Gastrocnemius medialis (tissue), 4 donors: ENCODE measurements at regions not wholly inside any gene's neighbourhood (a gene's known extent, or its start where the extent isn't known, plus 50 kb on each side); places are given as distances from the start of the nearest gene placed in this dataset.
A peak's percentile ranks its signal among the peaks of the same experiment; 100 is the strongest.
"Not testable (repeated sequence)": the region's sequence is repeated elsewhere in the genome, so short reads cannot be mapped to it uniquely, and the experiment has no call there.

Experiments used
- ATAC-seq, 2 donors: fragments of 150-250 bp; one replicate each; pipeline ENCODE4 v1.9.1; 2016
- DNase-seq, 2 donors: peaks; one replicate each; pipeline ENCODE4 v3.0.0-alpha.2; 2019
- H3K27ac ChIP-seq, 4 donors: fragments of 200-600 bp; sonication (generic); 1 replicate in 1 of 4; 2 replicates in 3 of 4; pipeline ENCODE4 v1.5.1; 2016 to 2018; ENCODE audit warnings: mild to moderate bottlenecking in 2 of 4, moderate library complexity in 1 of 4
- H3K27me3 ChIP-seq, 3 donors: fragments of 200-600 bp; sonication (generic) in 2 of 3; 1 replicate in 1 of 3; 2 replicates in 2 of 3; pipeline versions ENCODE4 v1.5.1 to v1.6.0; 2016 to 2019; ENCODE audit warnings: mild to moderate bottlenecking in 1 of 3, moderate library complexity in 1 of 3
- H3K36me3 ChIP-seq, 2 donors: fragments of 200-600 bp; sonication (generic) in 1 of 2; one replicate each; pipeline ENCODE4 v1.5.1; 2017 to 2018
- H3K4me1 ChIP-seq, 2 donors: fragments of 200-600 bp; sonication (generic) in 1 of 2; one replicate each; pipeline ENCODE4 v1.5.1; 2016 to 2017; ENCODE audit warnings: mild to moderate bottlenecking in 2 of 2
- H3K4me3 ChIP-seq, 4 donors: fragments of 200-600 bp; sonication (generic) in 3 of 4; 1 replicate in 1 of 4; 2 replicates in 3 of 4; pipeline ENCODE4 v1.5.1; 2016 to 2019; ENCODE audit warnings: mild to moderate bottlenecking in 2 of 4
- H3K9me3 ChIP-seq, 3 donors: fragments of 200-600 bp; sonication (generic) in 2 of 3; 1 replicate in 1 of 3; 2 replicates in 2 of 3; pipeline ENCODE4 v1.5.1; 2016 to 2019
- CTCF ChIP-seq, 5 experiments: fragments of 450-650 bp in 3 of 5; fragments of 200-600 bp in 2 of 5; sonication (generic) in 2 of 5; IDR thresholded peaks in 4 of 5; conservative IDR thresholded peaks in 1 of 5; 1 replicate in 4 of 5; 2 replicates in 1 of 5; pipeline ENCODE4 v1.5.1; 2016 to 2019; ENCODE audit warnings: antibody characterized with exemption in 5 of 5, mild to moderate bottlenecking in 3 of 5, moderate library complexity in 3 of 5
- POLR2A ChIP-seq, 2 donors: fragments of 450-650 bp; IDR thresholded peaks; one replicate each; pipeline ENCODE4 v1.6.1; 2017; ENCODE audit warnings: antibody characterized with exemption in 2 of 2, mild to moderate bottlenecking in 2 of 2, moderate library complexity in 2 of 2
- in situ Hi-C, 4 donors: fragments of 200-750 bp; cut with MboI; loops; one replicate each; pipeline versions ENCODE4 v1.15.0 to v1.8.0; 2017; ENCODE audit warnings: low sequenced_read_pairs in 4 of 4
- intact Hi-C: fragments of 100-400 bp; cut with DNase I; formaldehyde crosslinking; loops from one replicate; pipeline ENCODE4 v1.15.1; 2023; ENCODE audit warnings: low total_unique reads

- no peak overlapping the region for H3K4me3 ChIP-seq
- no peaks in the 10 kb centered on the region for H3K36me3 ChIP-seq
- DNase-seq = no peak
- intact Hi-C loops (no loop called here), in situ Hi-C loops (no loop called here)
- TF ChIP-seq POLR2A (IDR thresholded peaks at IDR 0.05) = no peak
- TF ChIP-seq CTCF (IDR thresholded peaks at IDR 0.05 in 4 of 5, conservative IDR thresholded peaks at IDR 0.05 in 1 of 5) = no peak
- ATAC-seq = no peak
- peak overlapping the region in 1 of 4 donors; percentile 27 for H3K27ac ChIP-seq
- H3K27me3 ChIP-seq = no peaks in the 10 kb centered on the region
- no peaks in the 10 kb centered on the region for H3K9me3 ChIP-seq
- peaks cover 9 to 13% of the 10 kb centered on the region in 2 donors for H3K4me1 ChIP-seq
Observed at GRCh38 chr10:43997330-43997729, 348.6 kb upstream of the ZNF32 start.

- Histone ChIP-seq H3K27me3 (no peaks in the 10 kb centered on the region), H3K36me3 (no peaks in the 10 kb centered on the region), H3K27ac (no peak overlapping the region), H3K4me3 (no peak overlapping the region), H3K9me3 (no peaks in the 10 kb centered on the region), H3K4me1 (peaks cover 9 to 13% of the 10 kb centered on the region in 2 donors)
- DNase-seq (no peak), ATAC-seq (no peak)
- intact Hi-C loops (no loop called here), in situ Hi-C loops (no loop called here)
- no peak for TF ChIP-seq CTCF (IDR thresholded peaks at IDR 0.05 in 4 of 5, conservative IDR thresholded peaks at IDR 0.05 in 1 of 5)
- TF ChIP-seq POLR2A (IDR thresholded peaks at IDR 0.05) = no peak
Observed at GRCh38 chr10:43994539-43994938, 345.9 kb upstream of the ZNF32 start.

- in situ Hi-C loops, ATAC-seq, DNase-seq: not testable (repeated sequence)
Observed at GRCh38 chr10:43992816-43993215, 344.1 kb upstream of the ZNF32 start.

GRCh38 chr10:43986374-43986773 lies 337.7 kb upstream of the ZNF32 start:
- no peaks in the 10 kb centered on the region for H3K36me3 ChIP-seq
- no peaks in the 10 kb centered on the region for H3K27me3 ChIP-seq
- TF ChIP-seq CTCF (IDR thresholded peaks at IDR 0.05 in 4 of 5, conservative IDR thresholded peaks at IDR 0.05 in 1 of 5) (no peak), POLR2A (IDR thresholded peaks at IDR 0.05) (no peak)
- in situ Hi-C loops = no loop called here
- H3K27ac ChIP-seq = no peak overlapping the region
- no peak for ATAC-seq
- H3K4me1 ChIP-seq = no peaks in the 10 kb centered on the region
- DNase-seq = no peak
- intact Hi-C loops = no loop called here
- no peak overlapping the region for H3K4me3 ChIP-seq
- no peaks in the 10 kb centered on the region for H3K9me3 ChIP-seq

More at GRCh38 chr10:43992816-43993215, 344.1 kb upstream of the ZNF32 start:
- intact Hi-C loops, H3K4me3 ChIP-seq, H3K36me3 ChIP-seq, H3K27me3 ChIP-seq, H3K27ac ChIP-seq, H3K4me1 ChIP-seq, H3K9me3 ChIP-seq: not testable (repeated sequence)

GRCh38 chr10:43985941-43986340 lies 337.3 kb upstream of the ZNF32 start:
- intact Hi-C loops (no loop called here), in situ Hi-C loops (no loop called here)
- H3K4me1 ChIP-seq = no peaks in the 10 kb centered on the region
- no peaks in the 10 kb centered on the region for H3K9me3 ChIP-seq
- no peaks in the 10 kb centered on the region for H3K36me3 ChIP-seq
- ATAC-seq (no peak), DNase-seq (no peak)
- no peaks in the 10 kb centered on the region for H3K27me3 ChIP-seq
- no peak for TF ChIP-seq POLR2A (IDR thresholded peaks at IDR 0.05)
- TF ChIP-seq CTCF (IDR thresholded peaks at IDR 0.05 in 4 of 5, conservative IDR thresholded peaks at IDR 0.05 in 1 of 5) = no peak
- no peak overlapping the region for H3K27ac ChIP-seq
- H3K4me3 ChIP-seq = no peak overlapping the region
